ENCODE measurements at regions not wholly inside any gene's neighbourhood (a gene's known extent, or its start where the extent isn't known, plus 50 kb on each side); places are given as distances from the start of the nearest gene placed in this dataset.

DNA sequence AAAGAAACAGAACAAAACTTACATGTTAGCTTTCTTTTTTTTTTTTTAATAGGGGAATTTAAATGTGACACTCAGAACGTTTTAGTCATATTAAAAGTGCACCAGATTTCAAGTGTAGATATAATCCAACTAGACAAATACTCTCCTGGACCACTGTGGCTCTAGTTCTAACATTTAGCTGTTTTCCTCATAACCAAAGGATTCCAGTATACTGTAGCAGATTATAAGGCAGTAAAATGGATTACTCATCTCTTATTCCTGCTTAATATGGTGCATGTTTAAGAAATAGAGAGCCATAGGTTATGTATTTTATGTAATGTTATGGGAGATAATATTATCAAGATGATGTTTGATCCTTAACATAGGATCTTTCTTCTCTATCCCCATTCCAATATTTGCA, 1339.5 kb upstream of the AGA start:
- H3K27ac ChIP-seq (ENCODE audit: low read length), result no peak overlapping the region
- no peaks in the 10 kb centered on the region for H3K79me2 ChIP-seq (ENCODE audit: insufficient read depth, low read length)
- no peak overlapping the region for H3K9ac ChIP-seq (ENCODE audit: low read depth, low read length)
- no peak for TF ChIP-seq EZH2 (IDR thresholded peaks at IDR 0.05; ENCODE audit: borderline replicate concordance, low read depth, low read length, severe bottlenecking)
- TF ChIP-seq, protein P1, sequence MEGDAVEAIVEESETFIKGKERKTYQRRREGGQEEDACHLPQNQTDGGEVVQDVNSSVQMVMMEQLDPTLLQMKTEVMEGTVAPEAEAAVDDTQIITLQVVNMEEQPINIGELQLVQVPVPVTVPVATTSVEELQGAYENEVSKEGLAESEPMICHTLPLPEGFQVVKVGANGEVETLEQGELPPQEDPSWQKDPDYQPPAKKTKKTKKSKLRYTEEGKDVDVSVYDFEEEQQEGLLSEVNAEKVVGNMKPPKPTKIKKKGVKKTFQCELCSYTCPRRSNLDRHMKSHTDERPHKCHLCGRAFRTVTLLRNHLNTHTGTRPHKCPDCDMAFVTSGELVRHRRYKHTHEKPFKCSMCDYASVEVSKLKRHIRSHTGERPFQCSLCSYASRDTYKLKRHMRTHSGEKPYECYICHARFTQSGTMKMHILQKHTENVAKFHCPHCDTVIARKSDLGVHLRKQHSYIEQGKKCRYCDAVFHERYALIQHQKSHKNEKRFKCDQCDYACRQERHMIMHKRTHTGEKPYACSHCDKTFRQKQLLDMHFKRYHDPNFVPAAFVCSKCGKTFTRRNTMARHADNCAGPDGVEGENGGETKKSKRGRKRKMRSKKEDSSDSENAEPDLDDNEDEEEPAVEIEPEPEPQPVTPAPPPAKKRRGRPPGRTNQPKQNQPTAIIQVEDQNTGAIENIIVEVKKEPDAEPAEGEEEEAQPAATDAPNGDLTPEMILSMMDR (IDR thresholded peaks at IDR 0.05; ENCODE audit: borderline replicate concordance, extremely low read depth, low read length, poor library complexity, severe bottlenecking), result no peak
- no peaks in the 10 kb centered on the region for H3K9me3 ChIP-seq (ENCODE audit: insufficient read depth, low read length, severe bottlenecking)
- no peak overlapping the region for H2AFZ ChIP-seq (ENCODE audit: low read depth, low read length)
- H3K4me2 ChIP-seq (ENCODE audit: insufficient read depth, low read length), result no peak overlapping the region
- H3K4me3 ChIP-seq (ENCODE audit: low read depth in 1 of 2, low read length in 2 of 2), result no peak overlapping the region
- H3K36me3 ChIP-seq (ENCODE audit: insufficient read depth, low read length), result no peaks in the 10 kb centered on the region
- ATAC-seq (ENCODE audit: insufficient read depth, low read depth) (no peak), DNase-seq (no peak)
- no peaks in the 10 kb centered on the region for H3K27me3 ChIP-seq (ENCODE audit: insufficient read depth, low read length, poor library complexity)
- no peaks in the 10 kb centered on the region for H4K20me1 ChIP-seq (ENCODE audit: insufficient read depth, low read length)
- no peaks in the 10 kb centered on the region for H3K4me1 ChIP-seq (ENCODE audit: insufficient read depth, low read length)

DNA sequence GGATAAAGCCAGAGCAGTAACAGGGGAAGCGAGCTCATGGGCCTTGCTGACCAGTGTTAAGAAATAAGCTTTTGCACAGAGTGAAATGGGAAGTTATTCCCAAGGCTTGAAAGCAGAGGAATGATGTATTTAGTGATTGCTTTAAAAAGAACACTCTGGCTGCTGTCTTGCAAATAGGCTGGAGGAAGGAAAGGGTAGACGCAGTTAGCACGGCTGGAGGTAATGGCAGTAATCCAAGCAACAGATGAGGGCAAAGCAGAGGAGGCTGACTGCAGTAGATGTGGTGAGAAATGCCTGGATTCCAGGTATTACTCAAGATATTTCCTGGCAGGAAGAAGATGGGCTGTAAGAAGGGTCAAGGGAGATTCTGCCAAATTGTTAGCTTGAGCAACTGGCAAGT, 1342.3 kb upstream of the AGA start:
- DNase-seq (no peak), ATAC-seq (ENCODE audit: insufficient read depth, low read depth) (no peak)
- TF ChIP-seq EZH2 (IDR thresholded peaks at IDR 0.05; ENCODE audit: borderline replicate concordance, low read depth, low read length, severe bottlenecking), result no peak
- TF ChIP-seq, protein P1 (IDR thresholded peaks at IDR 0.05; ENCODE audit: borderline replicate concordance, extremely low read depth, low read length, poor library complexity, severe bottlenecking), result no peak
- Histone ChIP-seq H3K4me2 (ENCODE audit: insufficient read depth, low read length) (no peak overlapping the region), H3K27me3 (ENCODE audit: insufficient read depth, low read length, poor library complexity) (no peaks in the 10 kb centered on the region), H3K9me3 (ENCODE audit: insufficient read depth, low read length, severe bottlenecking) (no peaks in the 10 kb centered on the region), H3K4me1 (ENCODE audit: insufficient read depth, low read length) (no peaks in the 10 kb centered on the region), H2AFZ (ENCODE audit: low read depth, low read length) (no peak overlapping the region), H3K4me3 (ENCODE audit: low read depth in 1 of 2, low read length in 2 of 2) (no peak overlapping the region), H3K27ac (ENCODE audit: low read length) (no peak overlapping the region), H3K36me3 (ENCODE audit: insufficient read depth, low read length) (no peaks in the 10 kb centered on the region), H3K79me2 (ENCODE audit: insufficient read depth, low read length) (no peaks in the 10 kb centered on the region), H4K20me1 (ENCODE audit: insufficient read depth, low read length) (no peaks in the 10 kb centered on the region), H3K9ac (ENCODE audit: low read depth, low read length) (no peak overlapping the region)

DNA sequence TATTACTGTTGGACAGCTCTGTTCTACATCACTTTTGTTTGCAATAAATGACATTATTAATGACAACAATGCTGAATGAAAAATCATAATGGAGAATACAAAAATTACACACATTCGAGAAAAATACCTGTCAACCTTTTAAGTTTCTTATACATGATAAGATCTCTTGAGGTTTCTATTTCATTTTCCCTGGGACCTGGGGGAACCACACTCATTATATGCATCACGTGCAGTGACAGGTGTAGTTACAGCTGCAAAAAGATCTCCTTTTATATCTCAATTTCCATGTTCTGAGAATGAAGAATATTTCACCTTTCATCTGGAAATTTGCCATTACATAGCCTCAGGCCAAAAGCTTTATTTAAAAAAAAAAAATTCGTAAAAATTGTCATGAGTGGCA, 1347.0 kb upstream of the AGA start:
- TF ChIP-seq EZH2 (IDR thresholded peaks at IDR 0.05; ENCODE audit: borderline replicate concordance, low read depth, low read length, severe bottlenecking), result no peak
- TF ChIP-seq, protein P1 (IDR thresholded peaks at IDR 0.05; ENCODE audit: borderline replicate concordance, extremely low read depth, low read length, poor library complexity, severe bottlenecking), result no peak
- no peak overlapping the region for H2AFZ ChIP-seq (ENCODE audit: low read depth, low read length)
- H4K20me1 ChIP-seq (ENCODE audit: insufficient read depth, low read length), result no peaks in the 10 kb centered on the region
- no peaks in the 10 kb centered on the region for H3K4me1 ChIP-seq (ENCODE audit: insufficient read depth, low read length)
- H3K4me3 ChIP-seq (ENCODE audit: low read depth in 1 of 2, low read length in 2 of 2), result no peak overlapping the region
- no peaks in the 10 kb centered on the region for H3K79me2 ChIP-seq (ENCODE audit: insufficient read depth, low read length)
- H3K36me3 ChIP-seq (ENCODE audit: insufficient read depth, low read length), result no peaks in the 10 kb centered on the region
- H3K4me2 ChIP-seq (ENCODE audit: insufficient read depth, low read length), result no peak overlapping the region
- DNase-seq (no peak), ATAC-seq (ENCODE audit: insufficient read depth, low read depth) (no peak)
- H3K9me3 ChIP-seq (ENCODE audit: insufficient read depth, low read length, severe bottlenecking), result no peaks in the 10 kb centered on the region
- H3K27me3 ChIP-seq (ENCODE audit: insufficient read depth, low read length, poor library complexity), result no peaks in the 10 kb centered on the region
- no peak overlapping the region for H3K9ac ChIP-seq (ENCODE audit: low read depth, low read length)
- no peak overlapping the region for H3K27ac ChIP-seq (ENCODE audit: low read length)

DNA sequence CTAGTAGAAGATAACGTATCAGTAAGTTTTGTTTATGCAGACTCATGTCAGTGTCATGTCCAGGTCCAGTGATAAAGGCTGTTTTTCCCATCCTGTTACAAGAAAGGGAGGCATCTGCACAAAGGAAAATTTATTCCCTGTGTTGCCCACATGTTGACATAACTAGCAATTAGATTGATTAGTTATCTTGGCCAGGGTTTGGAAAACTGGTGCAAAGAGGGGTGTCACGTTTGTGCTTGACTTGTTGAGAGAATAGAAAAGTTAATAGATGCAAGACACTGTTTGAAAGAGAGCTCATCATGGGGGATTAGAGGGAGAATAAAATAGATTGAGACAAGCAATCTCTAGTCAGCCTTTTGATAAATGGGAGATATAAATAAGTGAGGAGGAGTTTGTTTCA, 1357.0 kb upstream of the AGA start:
- no peaks in the 10 kb centered on the region for H3K79me2 ChIP-seq (ENCODE audit: insufficient read depth, low read length)
- ATAC-seq (ENCODE audit: insufficient read depth, low read depth) (no peak), DNase-seq (no peak)
- H3K4me3 ChIP-seq (ENCODE audit: low read depth in 1 of 2, low read length in 2 of 2), result no peak overlapping the region
- H3K27me3 ChIP-seq (ENCODE audit: insufficient read depth, low read length, poor library complexity), result no peaks in the 10 kb centered on the region
- H3K27ac ChIP-seq (ENCODE audit: low read length), result no peak overlapping the region
- no peaks in the 10 kb centered on the region for H4K20me1 ChIP-seq (ENCODE audit: insufficient read depth, low read length)
- no peak for TF ChIP-seq EZH2 (IDR thresholded peaks at IDR 0.05; ENCODE audit: borderline replicate concordance, low read depth, low read length, severe bottlenecking)
- TF ChIP-seq, protein P1 (IDR thresholded peaks at IDR 0.05; ENCODE audit: borderline replicate concordance, extremely low read depth, low read length, poor library complexity, severe bottlenecking), result no peak
- no peaks in the 10 kb centered on the region for H3K36me3 ChIP-seq (ENCODE audit: insufficient read depth, low read length)
- no peaks in the 10 kb centered on the region for H3K4me1 ChIP-seq (ENCODE audit: insufficient read depth, low read length)
- no peaks in the 10 kb centered on the region for H3K9me3 ChIP-seq (ENCODE audit: insufficient read depth, low read length, severe bottlenecking)
- H2AFZ ChIP-seq (ENCODE audit: low read depth, low read length), result no peak overlapping the region
- H3K4me2 ChIP-seq (ENCODE audit: insufficient read depth, low read length), result no peak overlapping the region
- H3K9ac ChIP-seq (ENCODE audit: low read depth, low read length), result no peak overlapping the region
